ENCODE measurements at regions not wholly inside any gene's neighbourhood (a gene's known extent, or its start where the extent isn't known, plus 50 kb on each side); places are given as distances from the start of the nearest gene placed in this dataset.
"Not testable (repeated sequence)": the region's sequence is repeated elsewhere in the genome, so short reads cannot be mapped to it uniquely, and the experiment has no call there.

DNA sequence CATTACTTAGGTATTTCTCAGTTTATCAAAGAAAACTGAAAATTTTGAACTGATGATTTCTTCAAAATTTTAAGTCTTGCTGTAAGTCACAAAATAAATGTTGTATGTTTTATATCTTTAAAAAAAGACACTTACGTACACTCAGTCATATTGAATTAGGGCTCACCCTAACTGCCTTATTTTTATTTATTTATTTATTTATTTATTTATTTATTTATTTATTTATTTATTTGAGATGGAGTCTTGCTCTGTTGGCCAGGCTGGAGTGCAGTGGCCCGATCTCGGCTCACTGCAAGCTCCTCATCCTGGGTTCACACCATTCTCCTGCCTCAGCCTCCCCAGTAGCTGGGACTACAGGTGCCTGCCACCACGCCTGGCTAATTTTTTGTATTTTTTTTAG is 881.9 kb downstream of the TTLL7 start:
- WGBS, 2 donors (ENCODE audit: extremely low coverage in 2 of 2, insufficient read length in 2 of 2, insufficient replicate concordance in 1 of 2): no CpG with 5 or more reads among the region's 4 CpGs
- not testable (repeated sequence) for H3K4me2 ChIP-seq (ENCODE audit: insufficient read depth, low read length, poor library complexity, severe bottlenecking); H3K79me1 ChIP-seq (ENCODE audit: low read depth, low read length); H2BK12ac ChIP-seq (ENCODE audit: low read length); H3K23ac ChIP-seq (ENCODE audit: low read depth, low read length, poor library complexity); H2BK120ac ChIP-seq (ENCODE audit: low read depth, low read length); H2BK5ac ChIP-seq (ENCODE audit: low read length); H3K27ac ChIP-seq (replicated peaks; ENCODE audit: low read length); DNase-seq (ENCODE audit: low spot score); H3K9ac ChIP-seq (ENCODE audit: low read depth, low read length, poor library complexity); H2AFZ ChIP-seq (ENCODE audit: low read length); H3K4me3 ChIP-seq (ENCODE audit: low read length in 2 of 2); H2AK5ac ChIP-seq (ENCODE audit: low read depth, low read length); H4K8ac ChIP-seq (ENCODE audit: low read depth, low read length); H3K9me3 ChIP-seq (replicated peaks in 1 of 2; ENCODE audit: control insufficient read depth in 2 of 2, insufficient read depth in 1 of 2, low read depth in 1 of 2, low read length in 2 of 2); H3K27me3 ChIP-seq (ENCODE audit: control insufficient read depth in 3 of 3, insufficient read depth in 3 of 3, low read depth in 1 of 3, low read length in 3 of 3); H3K18ac ChIP-seq (ENCODE audit: low read length); H3K4me1 ChIP-seq (ENCODE audit: control insufficient read depth in 2 of 2, insufficient read depth in 1 of 2, low read depth in 1 of 2, low read length in 2 of 2); H3K14ac ChIP-seq (ENCODE audit: low read length); H3K4ac ChIP-seq (ENCODE audit: low read length); H2BK15ac ChIP-seq (ENCODE audit: low read length); H4K91ac ChIP-seq (ENCODE audit: low read depth, low read length, poor library complexity); H3K36me3 ChIP-seq (replicated peaks in 1 of 2; ENCODE audit: control insufficient read depth in 2 of 2, insufficient read depth in 2 of 2, low read length in 2 of 2)

- Histone ChIP-seq H2BK5ac (ENCODE audit: low read length) (no peak overlapping the region), H2AK5ac (ENCODE audit: low read depth, low read length) (no peak overlapping the region), H3K36me3 (replicated peaks in 1 of 2; ENCODE audit: control insufficient read depth in 2 of 2, insufficient read depth in 2 of 2, low read length in 2 of 2) (no peaks in the 10 kb centered on the region), H3K4ac (ENCODE audit: low read length) (no peak overlapping the region), H2AFZ (ENCODE audit: low read length) (no peak overlapping the region), H3K4me3 (ENCODE audit: low read length in 2 of 2) (no peak overlapping the region), H3K23ac (ENCODE audit: low read depth, low read length, poor library complexity) (no peak overlapping the region), H3K4me1 (ENCODE audit: control insufficient read depth in 2 of 2, insufficient read depth in 1 of 2, low read depth in 1 of 2, low read length in 2 of 2) (no peaks in the 10 kb centered on the region), H3K27me3 (ENCODE audit: control insufficient read depth in 3 of 3, insufficient read depth in 3 of 3, low read depth in 1 of 3, low read length in 3 of 3) (no peaks in the 10 kb centered on the region), H4K91ac (ENCODE audit: low read depth, low read length, poor library complexity) (no peak overlapping the region), H3K27ac (replicated peaks; ENCODE audit: low read length) (no peak overlapping the region), H3K9me3 (replicated peaks in 1 of 2; ENCODE audit: control insufficient read depth in 2 of 2, insufficient read depth in 1 of 2, low read depth in 1 of 2, low read length in 2 of 2) (peaks cover 0 to 2% of the 10 kb centered on the region in 2 donors), H3K14ac (ENCODE audit: low read length) (no peak overlapping the region), H4K8ac (ENCODE audit: low read depth, low read length) (no peak overlapping the region), H3K9ac (ENCODE audit: low read depth, low read length, poor library complexity) (no peak overlapping the region), H2BK15ac (ENCODE audit: low read length) (no peak overlapping the region), H3K79me1 (ENCODE audit: low read depth, low read length) (no peaks in the 10 kb centered on the region), H3K18ac (ENCODE audit: low read length) (no peak overlapping the region), H2BK12ac (ENCODE audit: low read length) (no peak overlapping the region), H2BK120ac (ENCODE audit: low read depth, low read length) (no peak overlapping the region), H3K4me2 (ENCODE audit: insufficient read depth, low read length, poor library complexity, severe bottlenecking) (no peak overlapping the region)
- no peak for DNase-seq (ENCODE audit: low spot score)
- WGBS, 2 donors (ENCODE audit: extremely low coverage in 2 of 2, insufficient read length in 2 of 2, insufficient replicate concordance in 1 of 2): no CpG with 5 or more reads among the region's 2 CpGs
These were observed 883.1 kb downstream of the TTLL7 start for GRCh38 chr1:83115785-83116184.

DNA sequence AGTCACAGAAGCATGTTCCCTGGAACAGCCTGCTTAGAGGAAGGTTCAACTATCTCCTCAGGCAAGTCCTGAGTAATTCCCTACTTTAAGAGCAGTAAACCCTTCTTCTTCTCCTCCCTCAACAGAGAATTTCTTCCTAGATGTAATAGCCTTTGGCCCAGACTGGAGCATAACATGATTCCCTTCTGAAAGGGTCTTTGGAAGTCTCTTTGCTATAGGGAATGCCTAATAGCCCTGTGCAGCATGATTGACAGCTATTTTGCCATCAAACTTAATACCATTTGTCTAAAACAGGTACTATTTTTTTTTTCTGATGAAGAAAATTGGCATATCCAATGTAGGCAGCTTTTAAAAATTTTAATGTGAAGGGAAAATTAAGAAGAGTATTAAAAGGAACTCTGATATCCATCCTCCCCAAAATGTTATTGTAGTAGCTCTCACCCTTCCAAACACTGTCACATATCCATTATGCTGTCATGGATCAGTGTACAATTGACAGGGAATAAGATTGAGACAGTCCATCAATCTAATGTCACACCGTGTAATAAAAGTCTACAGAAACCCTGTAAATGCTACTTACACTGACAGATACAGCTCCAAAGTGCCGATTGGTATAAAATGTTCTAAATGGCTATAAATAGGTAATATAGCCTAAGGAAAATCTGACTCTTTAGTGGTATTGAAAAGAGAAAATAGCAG is 884.6 kb downstream of the TTLL7 start:
- no peak overlapping the region for H3K27ac ChIP-seq (replicated peaks; ENCODE audit: low read length)
- no peak overlapping the region for H3K4me2 ChIP-seq (ENCODE audit: insufficient read depth, low read length, poor library complexity, severe bottlenecking)
- no CpG with 5 or more reads among the region's 2 CpGs for WGBS, 2 donors (ENCODE audit: extremely low coverage in 2 of 2, insufficient read length in 2 of 2, insufficient replicate concordance in 1 of 2)

GRCh38 chr1:83113652-83114051 is 885.3 kb downstream of the TTLL7 start:
- H2BK5ac ChIP-seq (ENCODE audit: low read length): no peak overlapping the region
- no peak overlapping the region for H3K9ac ChIP-seq (ENCODE audit: low read depth, low read length, poor library complexity)
- DNase-seq (ENCODE audit: low spot score): no peak
- H3K4me2 ChIP-seq (ENCODE audit: insufficient read depth, low read length, poor library complexity, severe bottlenecking): no peak overlapping the region
- H3K4me1 ChIP-seq (ENCODE audit: control insufficient read depth in 2 of 2, insufficient read depth in 1 of 2, low read depth in 1 of 2, low read length in 2 of 2): no peaks in the 10 kb centered on the region
- no peak overlapping the region for H2AFZ ChIP-seq (ENCODE audit: low read length)
- H2BK12ac ChIP-seq (ENCODE audit: low read length): no peak overlapping the region
- no CpG with 5 or more reads among the region's 2 CpGs for WGBS, 2 donors (ENCODE audit: extremely low coverage in 2 of 2, insufficient read length in 2 of 2, insufficient replicate concordance in 1 of 2)
- no peak overlapping the region for H3K27ac ChIP-seq (replicated peaks; ENCODE audit: low read length)
- no peak overlapping the region for H3K23ac ChIP-seq (ENCODE audit: low read depth, low read length, poor library complexity)
- H4K8ac ChIP-seq (ENCODE audit: low read depth, low read length): no peak overlapping the region
- H4K91ac ChIP-seq (ENCODE audit: low read depth, low read length, poor library complexity): no peak overlapping the region
- no peaks in the 10 kb centered on the region for H3K36me3 ChIP-seq (replicated peaks in 1 of 2; ENCODE audit: control insufficient read depth in 2 of 2, insufficient read depth in 2 of 2, low read length in 2 of 2)
- H3K18ac ChIP-seq (ENCODE audit: low read length): no peak overlapping the region
- H3K27me3 ChIP-seq (ENCODE audit: control insufficient read depth in 3 of 3, insufficient read depth in 3 of 3, low read depth in 1 of 3, low read length in 3 of 3): no peaks in the 10 kb centered on the region
- H3K4ac ChIP-seq (ENCODE audit: low read length): no peak overlapping the region
- H2AK5ac ChIP-seq (ENCODE audit: low read depth, low read length): no peak overlapping the region
- no peak overlapping the region for H2BK15ac ChIP-seq (ENCODE audit: low read length)
- no peak overlapping the region for H3K4me3 ChIP-seq (ENCODE audit: low read length in 2 of 2)
- no peaks in the 10 kb centered on the region for H3K79me1 ChIP-seq (ENCODE audit: low read depth, low read length)
- H3K14ac ChIP-seq (ENCODE audit: low read length): no peak overlapping the region
- H3K9me3 ChIP-seq (replicated peaks in 1 of 2; ENCODE audit: control insufficient read depth in 2 of 2, insufficient read depth in 1 of 2, low read depth in 1 of 2, low read length in 2 of 2): peaks cover 0 to 2% of the 10 kb centered on the region in 2 donors
- H2BK120ac ChIP-seq (ENCODE audit: low read depth, low read length): no peak overlapping the region

More for the DNA sequence above, 884.6 kb downstream of the TTLL7 start:
- H4K91ac ChIP-seq (ENCODE audit: low read depth, low read length, poor library complexity): no peak overlapping the region
- no peak overlapping the region for H3K9ac ChIP-seq (ENCODE audit: low read depth, low read length, poor library complexity)
- H3K4me1 ChIP-seq (ENCODE audit: control insufficient read depth in 2 of 2, insufficient read depth in 1 of 2, low read depth in 1 of 2, low read length in 2 of 2): no peaks in the 10 kb centered on the region
- H2AK5ac ChIP-seq (ENCODE audit: low read depth, low read length): no peak overlapping the region
- peaks cover 0 to 2% of the 10 kb centered on the region in 2 donors for H3K9me3 ChIP-seq (replicated peaks in 1 of 2; ENCODE audit: control insufficient read depth in 2 of 2, insufficient read depth in 1 of 2, low read depth in 1 of 2, low read length in 2 of 2)
- H3K4me3 ChIP-seq (ENCODE audit: low read length in 2 of 2): no peak overlapping the region
- H3K14ac ChIP-seq (ENCODE audit: low read length): no peak overlapping the region
- no peaks in the 10 kb centered on the region for H3K27me3 ChIP-seq (ENCODE audit: control insufficient read depth in 3 of 3, insufficient read depth in 3 of 3, low read depth in 1 of 3, low read length in 3 of 3)
- H2BK120ac ChIP-seq (ENCODE audit: low read depth, low read length): no peak overlapping the region
- H2BK5ac ChIP-seq (ENCODE audit: low read length): no peak overlapping the region
- H2BK15ac ChIP-seq (ENCODE audit: low read length): no peak overlapping the region
- DNase-seq (ENCODE audit: low spot score): no peak
- no peak overlapping the region for H2AFZ ChIP-seq (ENCODE audit: low read length)
- H3K23ac ChIP-seq (ENCODE audit: low read depth, low read length, poor library complexity): no peak overlapping the region
- H3K4ac ChIP-seq (ENCODE audit: low read length): no peak overlapping the region
- H2BK12ac ChIP-seq (ENCODE audit: low read length): no peak overlapping the region
- H3K79me1 ChIP-seq (ENCODE audit: low read depth, low read length): no peaks in the 10 kb centered on the region
- no peak overlapping the region for H3K18ac ChIP-seq (ENCODE audit: low read length)
- H4K8ac ChIP-seq (ENCODE audit: low read depth, low read length): no peak overlapping the region
- H3K36me3 ChIP-seq (replicated peaks in 1 of 2; ENCODE audit: control insufficient read depth in 2 of 2, insufficient read depth in 2 of 2, low read length in 2 of 2): no peaks in the 10 kb centered on the region
